ENCODE measurements at regions not wholly inside any gene's neighbourhood (a gene's known extent, or its start where the extent isn't known, plus 50 kb on each side); places are given as distances from the start of the nearest gene placed in this dataset.

DNA sequence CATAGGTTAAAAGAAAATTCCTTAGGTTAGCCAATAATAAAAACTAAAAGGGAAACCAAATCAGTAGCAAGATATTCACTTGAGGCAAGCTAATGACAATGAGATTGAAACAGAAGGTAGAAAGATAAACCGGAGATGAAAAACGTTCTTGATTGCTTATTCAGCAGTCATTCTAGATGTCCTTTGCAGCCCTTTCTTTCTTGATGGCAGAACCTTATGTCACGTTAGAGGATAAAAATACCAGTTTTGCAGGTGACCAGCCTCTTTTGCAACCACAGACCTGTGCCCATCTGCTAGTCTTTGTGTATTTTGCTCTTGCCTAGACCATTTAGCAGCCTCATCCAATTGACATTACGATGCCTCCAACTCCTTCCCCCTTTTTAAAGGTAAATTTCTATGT lies 337.8 kb downstream of the DMAC1 start:
- Histone ChIP-seq H3K4me1 (ENCODE audit: insufficient read depth, low read length, poor library complexity, severe bottlenecking) (no peaks in the 10 kb centered on the region), H2AFZ (ENCODE audit: low read length) (no peak overlapping the region), H3K79me2 (ENCODE audit: insufficient read depth, low read depth, low read length) (no peaks in the 10 kb centered on the region), H3K4me3 (ENCODE audit: low read depth, low read length, poor library complexity, severe bottlenecking) (no peak overlapping the region), H3K9me3 (ENCODE audit: low read length) (no peaks in the 10 kb centered on the region), H4K20me1 (ENCODE audit: insufficient read depth, low read length) (no peaks in the 10 kb centered on the region), H3K27ac (ENCODE audit: low read depth, low read length, poor library complexity, severe bottlenecking) (no peak overlapping the region), H3K4me2 (ENCODE audit: low read length) (no peak overlapping the region), H3K36me3 (ENCODE audit: insufficient read depth, low read length) (no peaks in the 10 kb centered on the region), H3K9me2 (ENCODE audit: insufficient read depth, low read length) (no peaks in the 10 kb centered on the region)
- no TSS peak for BruUV-seq (replicated peaks)
- no peak for DNase-seq (ENCODE audit: low spot score)
- CTCF ChIA-PET (ENCODE audit: unreplicated experiment) = no interaction called here
- intact Hi-C loops (cut with micrococcal nuclease; ENCODE audit: unreplicated experiment) = no loop called here
- TF ChIP-seq, protein P1, sequence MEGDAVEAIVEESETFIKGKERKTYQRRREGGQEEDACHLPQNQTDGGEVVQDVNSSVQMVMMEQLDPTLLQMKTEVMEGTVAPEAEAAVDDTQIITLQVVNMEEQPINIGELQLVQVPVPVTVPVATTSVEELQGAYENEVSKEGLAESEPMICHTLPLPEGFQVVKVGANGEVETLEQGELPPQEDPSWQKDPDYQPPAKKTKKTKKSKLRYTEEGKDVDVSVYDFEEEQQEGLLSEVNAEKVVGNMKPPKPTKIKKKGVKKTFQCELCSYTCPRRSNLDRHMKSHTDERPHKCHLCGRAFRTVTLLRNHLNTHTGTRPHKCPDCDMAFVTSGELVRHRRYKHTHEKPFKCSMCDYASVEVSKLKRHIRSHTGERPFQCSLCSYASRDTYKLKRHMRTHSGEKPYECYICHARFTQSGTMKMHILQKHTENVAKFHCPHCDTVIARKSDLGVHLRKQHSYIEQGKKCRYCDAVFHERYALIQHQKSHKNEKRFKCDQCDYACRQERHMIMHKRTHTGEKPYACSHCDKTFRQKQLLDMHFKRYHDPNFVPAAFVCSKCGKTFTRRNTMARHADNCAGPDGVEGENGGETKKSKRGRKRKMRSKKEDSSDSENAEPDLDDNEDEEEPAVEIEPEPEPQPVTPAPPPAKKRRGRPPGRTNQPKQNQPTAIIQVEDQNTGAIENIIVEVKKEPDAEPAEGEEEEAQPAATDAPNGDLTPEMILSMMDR (conservative IDR thresholded peaks at IDR 0.05; ENCODE audit: low read length) = no peak
- no peak for TF ChIP-seq EZH2phosphoT487 (IDR thresholded peaks at IDR 0.05; ENCODE audit: borderline replicate concordance, low read depth, low read length)
- POLR2A ChIA-PET = interaction anchor here (0.6 to 1.2 kb wide), 3 partner anchors 14 to 274 kb away, joined by 3 to 5 read pairs (median 3); no protein-coding TSS in a partner anchor

DNA sequence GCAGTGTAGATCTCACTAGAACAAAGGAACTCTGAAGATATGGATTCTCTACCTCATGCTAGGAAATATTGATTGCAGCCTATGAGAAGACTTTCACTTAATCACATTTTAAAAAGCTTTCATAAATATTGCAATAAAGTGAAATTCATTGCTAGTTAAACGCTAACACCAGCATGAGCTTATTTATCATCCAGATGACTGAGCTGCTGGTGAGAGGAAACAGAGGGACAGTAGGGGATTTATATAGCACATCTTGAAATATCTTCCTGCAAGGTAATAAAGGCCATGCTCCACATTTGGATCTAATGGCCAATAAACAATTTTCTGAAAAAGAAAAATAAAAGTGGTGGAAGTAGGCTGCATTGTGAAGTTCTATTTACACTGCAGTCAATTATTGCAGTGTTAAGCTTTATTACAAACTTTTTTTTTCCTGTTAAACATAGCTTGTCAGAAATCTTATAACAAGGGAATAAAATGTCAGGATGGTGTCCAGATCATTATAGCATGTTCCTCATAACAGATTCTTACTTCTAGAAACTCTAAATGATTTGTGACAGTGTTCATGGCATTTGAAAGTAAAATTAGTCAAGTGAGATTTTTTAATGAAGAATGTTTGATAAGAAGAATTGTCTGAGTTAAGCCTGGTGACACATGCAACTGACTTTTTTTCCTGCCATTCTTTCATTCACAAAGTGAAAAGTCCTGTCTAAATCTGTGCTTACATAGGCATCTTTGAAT lies 342.6 kb downstream of the DMAC1 start:
- H3K79me2 ChIP-seq (ENCODE audit: insufficient read depth, low read depth, low read length) = no peaks in the 10 kb centered on the region
- no peak overlapping the region for H3K27ac ChIP-seq (ENCODE audit: low read depth, low read length, poor library complexity, severe bottlenecking)
- DNase-seq (ENCODE audit: low spot score) = no peak
- H3K36me3 ChIP-seq (ENCODE audit: insufficient read depth, low read length) = no peaks in the 10 kb centered on the region
- ChIA-PET CTCF (ENCODE audit: unreplicated experiment) (no interaction called here), POLR2A (interaction anchor here (0.9 to 1.3 kb wide), 2 partner anchors 21 to 44 kb away, joined by 3 to 5 read pairs; no protein-coding TSS in a partner anchor)
- no peak for TF ChIP-seq EZH2phosphoT487 (IDR thresholded peaks at IDR 0.05; ENCODE audit: borderline replicate concordance, low read depth, low read length)
- TF ChIP-seq, protein P1 (conservative IDR thresholded peaks at IDR 0.05; ENCODE audit: low read length) = no peak
- H3K9me2 ChIP-seq (ENCODE audit: insufficient read depth, low read length) = no peaks in the 10 kb centered on the region
- no peak overlapping the region for H3K4me2 ChIP-seq (ENCODE audit: low read length)
- no peaks in the 10 kb centered on the region for H3K4me1 ChIP-seq (ENCODE audit: insufficient read depth, low read length, poor library complexity, severe bottlenecking)
- H3K9me3 ChIP-seq (ENCODE audit: low read length) = no peaks in the 10 kb centered on the region
- intact Hi-C loops (cut with micrococcal nuclease; ENCODE audit: unreplicated experiment) = no loop called here
- no peak overlapping the region for H3K4me3 ChIP-seq (ENCODE audit: low read depth, low read length, poor library complexity, severe bottlenecking)
- no peak overlapping the region for H2AFZ ChIP-seq (ENCODE audit: low read length)
- H4K20me1 ChIP-seq (ENCODE audit: insufficient read depth, low read length) = no peaks in the 10 kb centered on the region
- no TSS peak for BruUV-seq (replicated peaks)

- Histone ChIP-seq H3K27ac (ENCODE audit: low read depth, low read length, poor library complexity, severe bottlenecking) (no peak overlapping the region), H3K4me2 (ENCODE audit: low read length) (no peak overlapping the region), H3K9me3 (ENCODE audit: low read length) (no peaks in the 10 kb centered on the region), H3K79me2 (ENCODE audit: insufficient read depth, low read depth, low read length) (no peaks in the 10 kb centered on the region), H3K9me2 (ENCODE audit: insufficient read depth, low read length) (no peaks in the 10 kb centered on the region), H4K20me1 (ENCODE audit: insufficient read depth, low read length) (no peaks in the 10 kb centered on the region), H2AFZ (ENCODE audit: low read length) (no peak overlapping the region), H3K36me3 (ENCODE audit: insufficient read depth, low read length) (no peaks in the 10 kb centered on the region), H3K4me3 (ENCODE audit: low read depth, low read length, poor library complexity, severe bottlenecking) (no peak overlapping the region), H3K4me1 (ENCODE audit: insufficient read depth, low read length, poor library complexity, severe bottlenecking) (no peaks in the 10 kb centered on the region)
- intact Hi-C loops (cut with micrococcal nuclease; ENCODE audit: unreplicated experiment) = no loop called here
- TF ChIP-seq, protein P1 (conservative IDR thresholded peaks at IDR 0.05; ENCODE audit: low read length) = no peak
- no peak for TF ChIP-seq EZH2phosphoT487 (IDR thresholded peaks at IDR 0.05; ENCODE audit: borderline replicate concordance, low read depth, low read length)
- ChIA-PET POLR2A (interaction anchor here (0.9 kb wide), 1 partner anchor 43 kb away, joined by 5 read pairs; no protein-coding TSS in a partner anchor), CTCF (ENCODE audit: unreplicated experiment) (no interaction called here)
- BruUV-seq (replicated peaks) = no TSS peak
- DNase-seq (ENCODE audit: low spot score) = no peak
These were observed 343.2 kb downstream of the DMAC1 start for GRCh38 chr9:7456377-7456776.
